HEK293 (cell line): ENCODE measurements at regions not wholly inside any gene's neighbourhood (a gene's known extent, or its start where the extent isn't known, plus 50 kb on each side); places are given as distances from the start of the nearest gene placed in this dataset.

ENCODE experiments used
- TCF7L2 ChIP-seq: IDR thresholded peaks from 2 replicates; pipeline ENCODE4 v1.6.1; 2011; ENCODE audit warnings: low read depth, mild to moderate bottlenecking, inconsistent platforms, low read length, moderate library complexity, borderline replicate concordance
- ZNF335 ChIP-seq: fragments of 450-650 bp; formaldehyde crosslinking; conservative IDR thresholded peaks from 2 replicates; pipeline ENCODE4 v1.5.1; 2016; ENCODE audit warnings: missing biosample characterization, missing genetic modification characterization
- TF ChIP-seq, protein P1 (sequence below): fragments of 450-650 bp; formaldehyde crosslinking; IDR thresholded peaks from 2 replicates; pipeline ENCODE4 v1.5.1; 2016; ENCODE audit warnings: missing biosample characterization, missing genetic modification characterization

DNA sequence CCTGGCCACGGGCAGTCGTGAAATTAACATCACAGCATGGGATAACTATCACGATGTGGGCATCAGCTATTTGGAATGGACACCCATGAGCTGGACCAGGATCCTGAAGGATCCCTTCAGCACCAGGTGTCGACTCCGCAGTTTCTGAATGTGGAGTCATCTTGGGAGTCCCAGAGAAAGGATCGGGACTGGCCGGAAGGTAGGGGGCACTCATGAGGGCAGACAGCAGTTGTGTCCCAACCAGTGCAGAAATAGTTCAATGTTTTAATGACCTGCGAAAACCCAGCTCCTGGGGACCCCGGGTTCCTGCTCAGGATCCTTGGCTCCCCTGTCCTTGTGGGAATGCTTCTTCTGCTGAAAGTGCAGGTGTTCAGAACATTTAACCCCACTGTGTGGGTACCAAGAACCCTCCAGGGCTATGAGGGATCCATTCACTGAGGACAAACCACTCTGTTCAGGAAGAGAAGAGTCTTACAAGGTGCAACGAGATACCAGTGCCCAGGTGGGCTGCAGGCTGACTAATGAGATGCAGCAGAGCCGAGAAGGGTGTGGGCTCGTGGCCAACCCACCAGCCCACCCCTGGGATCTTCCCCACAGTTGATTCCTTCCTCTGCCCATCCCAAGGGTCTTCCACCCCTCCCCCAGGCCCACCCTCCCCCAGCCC is 154.8 kb downstream of the SALL1 start:
- TF ChIP-seq ZNF335 (no peak), TCF7L2 (no peak)
- TF ChIP-seq, protein P1, sequence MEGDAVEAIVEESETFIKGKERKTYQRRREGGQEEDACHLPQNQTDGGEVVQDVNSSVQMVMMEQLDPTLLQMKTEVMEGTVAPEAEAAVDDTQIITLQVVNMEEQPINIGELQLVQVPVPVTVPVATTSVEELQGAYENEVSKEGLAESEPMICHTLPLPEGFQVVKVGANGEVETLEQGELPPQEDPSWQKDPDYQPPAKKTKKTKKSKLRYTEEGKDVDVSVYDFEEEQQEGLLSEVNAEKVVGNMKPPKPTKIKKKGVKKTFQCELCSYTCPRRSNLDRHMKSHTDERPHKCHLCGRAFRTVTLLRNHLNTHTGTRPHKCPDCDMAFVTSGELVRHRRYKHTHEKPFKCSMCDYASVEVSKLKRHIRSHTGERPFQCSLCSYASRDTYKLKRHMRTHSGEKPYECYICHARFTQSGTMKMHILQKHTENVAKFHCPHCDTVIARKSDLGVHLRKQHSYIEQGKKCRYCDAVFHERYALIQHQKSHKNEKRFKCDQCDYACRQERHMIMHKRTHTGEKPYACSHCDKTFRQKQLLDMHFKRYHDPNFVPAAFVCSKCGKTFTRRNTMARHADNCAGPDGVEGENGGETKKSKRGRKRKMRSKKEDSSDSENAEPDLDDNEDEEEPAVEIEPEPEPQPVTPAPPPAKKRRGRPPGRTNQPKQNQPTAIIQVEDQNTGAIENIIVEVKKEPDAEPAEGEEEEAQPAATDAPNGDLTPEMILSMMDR (tag by site-specific recombination): no peak
